GM12864 (cell line): ENCODE measurements at regions not wholly inside any gene's neighbourhood (a gene's known extent, or its start where the extent isn't known, plus 50 kb on each side); places are given as distances from the start of the nearest gene placed in this dataset.

Experiments
- DNase-seq: peaks from one replicate; pipeline ENCODE4 v3.0.0-alpha.2; 2011; ENCODE audit warnings: low read depth
- H3K4me3 ChIP-seq: 2 replicates; pipeline ENCODE4 v1.5.1; 2011; ENCODE audit warnings: mild to moderate bottlenecking, low read depth, low read length, control low read depth
- CTCF ChIP-seq: IDR thresholded peaks from 2 replicates; pipeline ENCODE4 v1.5.1; 2011; ENCODE audit warnings: low read depth, mild to moderate bottlenecking, moderate library complexity, low read length, control low read depth, inconsistent platforms; ENCODE audit errors: missing control alignments

GRCh38 chr14:98408024-98408555 lies 863.9 kb downstream of the BCL11B start:
- H3K4me3 ChIP-seq: no peak overlapping the region
- TF ChIP-seq CTCF: no peak
- DNase-seq: no peak

- no peak for TF ChIP-seq CTCF
- no peak for DNase-seq
- H3K4me3 ChIP-seq: no peak overlapping the region
These were observed 863.3 kb downstream of the BCL11B start for GRCh38 chr14:98408713-98409112.

- TF ChIP-seq CTCF: no peak
- no peak for DNase-seq
- H3K4me3 ChIP-seq: no peak overlapping the region
These were observed 860.8 kb downstream of the BCL11B start for GRCh38 chr14:98411154-98411553.

- no peak for DNase-seq
- TF ChIP-seq CTCF: no peak
- H3K4me3 ChIP-seq: no peak overlapping the region
These were observed 859.6 kb downstream of the BCL11B start for GRCh38 chr14:98412431-98412830.

GRCh38 chr14:98415766-98416165 lies 856.2 kb downstream of the BCL11B start:
- no peak for DNase-seq
- no peak for TF ChIP-seq CTCF
- no peak overlapping the region for H3K4me3 ChIP-seq

GRCh38 chr14:98417001-98417400 lies 855.0 kb downstream of the BCL11B start:
- no peak overlapping the region for H3K4me3 ChIP-seq
- no peak for DNase-seq
- TF ChIP-seq CTCF: no peak

GRCh38 chr14:98428483-98428994 lies 843.5 kb downstream of the BCL11B start:
- no peak for TF ChIP-seq CTCF
- no peak for DNase-seq
- no peak overlapping the region for H3K4me3 ChIP-seq
